ENCODE measurements at regions not wholly inside any gene's neighbourhood (a gene's known extent, or its start where the extent isn't known, plus 50 kb on each side); places are given as distances from the start of the nearest gene placed in this dataset.

GRCh38 chr21:14838400-14838799 lies 226.4 kb downstream of the NRIP1 start:
- TF ChIP-seq POLR2AphosphoS5 (IDR thresholded peaks at IDR 0.05; ENCODE audit: low read depth, low read length) (no peak), POLR2A (IDR thresholded peaks at IDR 0.05; ENCODE audit: low read depth, low read length) (no peak), PAX5 (IDR thresholded peaks at IDR 0.05; ENCODE audit: insufficient read depth, low read length, severe bottlenecking) (no peak)

Data from GM12891 (cell line).